ENCODE measurements at regions not wholly inside any gene's neighbourhood (a gene's known extent, or its start where the extent isn't known, plus 50 kb on each side); places are given as distances from the start of the nearest gene placed in this dataset.

GRCh38 chr1:114037631-114037890 is 58.3 kb downstream of the OLFML3 start:
- Histone ChIP-seq H3K36me3 (no peaks in the 10 kb centered on the region), H3K4me1 (no peaks in the 10 kb centered on the region), H3K4me3 (no peak overlapping the region), H3K27me3 (no peaks in the 10 kb centered on the region), H3K27ac (no peak overlapping the region), H3K9me3 (no peaks in the 10 kb centered on the region)
- DNase-seq (ENCODE audit: low spot score) = no peak
- no peak for TF ChIP-seq CTCF (IDR thresholded peaks at IDR 0.05)

- TF ChIP-seq CTCF (IDR thresholded peaks at IDR 0.05) = no peak
- no peaks in the 10 kb centered on the region for H3K36me3 ChIP-seq
- H3K4me1 ChIP-seq = no peaks in the 10 kb centered on the region
- no peak for DNase-seq (ENCODE audit: low spot score)
- H3K4me3 ChIP-seq = no peak overlapping the region
- no peaks in the 10 kb centered on the region for H3K9me3 ChIP-seq
- no peaks in the 10 kb centered on the region for H3K27me3 ChIP-seq
- no peak overlapping the region for H3K27ac ChIP-seq
Observed at GRCh38 chr1:114037962-114038816, 58.9 kb downstream of the OLFML3 start.
